ENCODE measurements at regions not wholly inside any gene's neighbourhood (a gene's known extent, or its start where the extent isn't known, plus 50 kb on each side); places are given as distances from the start of the nearest gene placed in this dataset.

DNA sequence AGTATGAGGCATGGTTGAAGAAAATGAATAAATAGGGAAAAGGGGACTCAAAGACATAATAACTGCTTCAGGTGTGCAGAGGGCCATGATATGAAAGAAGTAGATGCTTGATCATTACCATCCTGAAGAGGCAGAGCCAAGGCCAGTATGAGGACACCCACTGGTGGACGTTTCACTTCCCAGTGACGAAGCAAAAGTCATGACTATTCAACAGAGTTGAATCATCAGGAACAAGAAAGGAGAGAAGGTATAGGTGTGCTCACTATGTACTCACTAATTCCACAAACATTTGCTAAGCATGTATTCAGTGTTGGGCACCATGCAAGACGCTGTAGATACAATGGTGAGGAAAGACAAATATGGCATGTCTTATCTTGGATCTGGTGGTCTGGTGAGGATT, 319.2 kb upstream of the RUNX1 start:
- TF ChIP-seq, protein P1, sequence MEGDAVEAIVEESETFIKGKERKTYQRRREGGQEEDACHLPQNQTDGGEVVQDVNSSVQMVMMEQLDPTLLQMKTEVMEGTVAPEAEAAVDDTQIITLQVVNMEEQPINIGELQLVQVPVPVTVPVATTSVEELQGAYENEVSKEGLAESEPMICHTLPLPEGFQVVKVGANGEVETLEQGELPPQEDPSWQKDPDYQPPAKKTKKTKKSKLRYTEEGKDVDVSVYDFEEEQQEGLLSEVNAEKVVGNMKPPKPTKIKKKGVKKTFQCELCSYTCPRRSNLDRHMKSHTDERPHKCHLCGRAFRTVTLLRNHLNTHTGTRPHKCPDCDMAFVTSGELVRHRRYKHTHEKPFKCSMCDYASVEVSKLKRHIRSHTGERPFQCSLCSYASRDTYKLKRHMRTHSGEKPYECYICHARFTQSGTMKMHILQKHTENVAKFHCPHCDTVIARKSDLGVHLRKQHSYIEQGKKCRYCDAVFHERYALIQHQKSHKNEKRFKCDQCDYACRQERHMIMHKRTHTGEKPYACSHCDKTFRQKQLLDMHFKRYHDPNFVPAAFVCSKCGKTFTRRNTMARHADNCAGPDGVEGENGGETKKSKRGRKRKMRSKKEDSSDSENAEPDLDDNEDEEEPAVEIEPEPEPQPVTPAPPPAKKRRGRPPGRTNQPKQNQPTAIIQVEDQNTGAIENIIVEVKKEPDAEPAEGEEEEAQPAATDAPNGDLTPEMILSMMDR (IDR thresholded peaks at IDR 0.05), result no peak
- TF ChIP-seq POLR2A (IDR thresholded peaks at IDR 0.05), result no peak
